Neuronal stem cell (in vitro differentiated cells): ENCODE measurements at regions not wholly inside any gene's neighbourhood (a gene's known extent, or its start where the extent isn't known, plus 50 kb on each side); places are given as distances from the start of the nearest gene placed in this dataset.

ENCODE experiments used
- DNase-seq: peaks from one replicate; pipeline ENCODE4 v3.0.0-alpha.2; 2013; ENCODE audit warnings: low spot score
- H2AFZ ChIP-seq: one replicate; pipeline ENCODE4 v1.6.1; 2013; ENCODE audit warnings: mild to moderate bottlenecking, low read length, inconsistent platforms
- H2AK5ac ChIP-seq: 2 replicates; pipeline ENCODE4 v1.6.1; 2013; ENCODE audit warnings: low read depth, mild to moderate bottlenecking, inconsistent platforms, low read length, moderate library complexity, mixed read lengths
- H2BK120ac ChIP-seq: 2 replicates; pipeline ENCODE4 v1.6.1; 2013; ENCODE audit warnings: low read depth, mild to moderate bottlenecking, inconsistent platforms, low read length, moderate library complexity, mixed read lengths
- H2BK12ac ChIP-seq: one replicate; pipeline ENCODE4 v1.6.1; 2013; ENCODE audit warnings: low read length, inconsistent platforms
- H2BK15ac ChIP-seq: 2 replicates; pipeline ENCODE4 v1.6.1; 2013; ENCODE audit warnings: mild to moderate bottlenecking, low read length, inconsistent platforms, mixed read lengths
- H2BK5ac ChIP-seq: one replicate; pipeline ENCODE4 v1.6.1; 2013; ENCODE audit warnings: inconsistent platforms, mild to moderate bottlenecking, low read length, moderate library complexity
- H3K14ac ChIP-seq: one replicate; pipeline ENCODE4 v1.6.1; 2013; ENCODE audit warnings: low read length, inconsistent platforms
- H3K18ac ChIP-seq: 2 replicates; pipeline ENCODE4 v1.6.1; 2013; ENCODE audit warnings: low read length, inconsistent platforms
- H3K23ac ChIP-seq: 2 replicates; pipeline ENCODE4 v1.6.1; 2013; ENCODE audit warnings: low read depth, mild to moderate bottlenecking, mixed read lengths, low read length, inconsistent platforms; ENCODE audit not compliant: poor library complexity
- H3K27ac ChIP-seq: replicated peaks from 3 replicates; pipeline ENCODE4 v1.5.1; 2013; ENCODE audit warnings: low read length, inconsistent platforms
- H3K27me3 ChIP-seq, 3 experiments: 2 replicates each; pipeline ENCODE4 v1.6.1; 2013; ENCODE audit warnings: low read length in 3 of 3, mild to moderate bottlenecking in 2 of 3, inconsistent platforms in 1 of 3, low read depth in 1 of 3, mixed read lengths in 1 of 3, moderate library complexity in 1 of 3; ENCODE audit not compliant: control insufficient read depth in 3 of 3, insufficient read depth in 3 of 3
- H3K36me3 ChIP-seq, 2 donors: replicated peaks in 1 of 2; 2 replicates each; pipeline ENCODE4 v1.6.1; 2013; ENCODE audit warnings: low read length in 2 of 2; ENCODE audit not compliant: control insufficient read depth in 2 of 2, insufficient read depth in 2 of 2
- H3K4ac ChIP-seq: 2 replicates; pipeline ENCODE4 v1.6.1; 2013; ENCODE audit warnings: inconsistent platforms, mild to moderate bottlenecking, low read length, moderate library complexity
- H3K4me1 ChIP-seq, 2 donors: 1 replicate in 1 of 2; 2 replicates in 1 of 2; pipeline ENCODE4 v1.6.1; 2013; ENCODE audit warnings: low read length in 2 of 2, low read depth in 1 of 2; ENCODE audit not compliant: control insufficient read depth in 2 of 2, insufficient read depth in 1 of 2
- H3K4me2 ChIP-seq: one replicate; pipeline ENCODE4 v1.6.1; 2013; ENCODE audit warnings: mild to moderate bottlenecking, low read length, inconsistent platforms; ENCODE audit not compliant: insufficient read depth, poor library complexity, severe bottlenecking
- H3K4me3 ChIP-seq, 2 donors: 2 replicates each; pipeline ENCODE4 v1.5.1; 2013; ENCODE audit warnings: low read length in 2 of 2, mild to moderate bottlenecking in 2 of 2, inconsistent platforms in 1 of 2, moderate library complexity in 1 of 2
- H3K79me1 ChIP-seq: one replicate; pipeline ENCODE4 v1.6.1; 2013; ENCODE audit warnings: low read depth, mild to moderate bottlenecking, inconsistent platforms, low read length, moderate library complexity
- H3K9ac ChIP-seq: one replicate; pipeline ENCODE4 v1.6.1; 2013; ENCODE audit warnings: mild to moderate bottlenecking, low read depth, low read length, inconsistent platforms; ENCODE audit not compliant: poor library complexity
- H3K9me3 ChIP-seq, 2 donors: replicated peaks in 1 of 2; 2 replicates each; pipeline versions ENCODE3 to v1.6.1; 2013; ENCODE audit warnings: low read length in 2 of 2, mild to moderate bottlenecking in 2 of 2, inconsistent platforms in 1 of 2, low read depth in 1 of 2, mixed read lengths in 1 of 2, moderate library complexity in 1 of 2; ENCODE audit not compliant: control insufficient read depth in 2 of 2, insufficient read depth in 1 of 2
- H4K8ac ChIP-seq: one replicate; pipeline ENCODE4 v1.6.1; 2013; ENCODE audit warnings: low read depth, mild to moderate bottlenecking, inconsistent platforms, low read length, moderate library complexity
- H4K91ac ChIP-seq: one replicate; pipeline ENCODE4 v1.6.1; 2013; ENCODE audit warnings: low read length, low read depth, mild to moderate bottlenecking, inconsistent platforms; ENCODE audit not compliant: poor library complexity
- WGBS, 2 donors: extraction: QIAGEN DNeasy Blood & Tissue Kit; methylation state at CpG; one replicate each; pipeline ENCODE4 v1.1.7; 2013; ENCODE audit warnings: missing lambda C conversion rate in 2 of 2, mixed read lengths in 1 of 2; ENCODE audit not compliant: insufficient read length in 2 of 2, insufficient replicate concordance in 1 of 2; ENCODE audit errors: extremely low coverage in 2 of 2; 5-methylcytosine and 5-hydroxymethylcytosine counted together

DNA sequence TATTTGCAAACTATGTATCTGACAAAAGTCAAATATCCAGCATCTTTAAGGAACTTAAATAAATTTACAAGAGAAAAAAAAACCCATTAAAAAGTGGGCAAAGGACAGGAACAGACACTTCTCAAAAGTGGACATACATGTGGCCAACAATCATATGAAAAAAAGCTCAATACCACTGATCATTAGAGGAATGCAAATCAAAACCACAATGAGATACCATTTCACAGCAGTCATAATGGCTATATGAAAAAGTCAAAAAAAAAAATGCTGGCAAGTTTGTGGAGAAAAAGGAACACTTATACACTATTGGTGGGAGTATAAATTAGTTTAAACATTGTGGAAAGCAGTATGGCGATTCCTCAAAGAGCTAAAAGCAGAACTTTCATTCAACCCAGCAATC lies 130.3 kb upstream of the LHCGR start:
- H2AK5ac ChIP-seq, result no peak overlapping the region
- H2BK15ac ChIP-seq, result no peak overlapping the region
- no peak overlapping the region for H2BK12ac ChIP-seq
- H3K14ac ChIP-seq, result no peak overlapping the region
- no peak overlapping the region for H3K4ac ChIP-seq
- no peaks in the 10 kb centered on the region for H3K36me3 ChIP-seq
- H2BK5ac ChIP-seq, result no peak overlapping the region
- no peak overlapping the region for H2AFZ ChIP-seq
- H3K18ac ChIP-seq, result no peak overlapping the region
- H3K9ac ChIP-seq, result no peak overlapping the region
- H3K79me1 ChIP-seq, result no peaks in the 10 kb centered on the region
- no peak overlapping the region for H4K8ac ChIP-seq
- no peaks in the 10 kb centered on the region for H3K27me3 ChIP-seq
- H3K4me2 ChIP-seq, result no peak overlapping the region
- no peaks in the 10 kb centered on the region for H3K4me1 ChIP-seq
- H4K91ac ChIP-seq, result no peak overlapping the region
- H3K23ac ChIP-seq, result no peak overlapping the region
- WGBS, 2 donors, result no CpG with 5 or more reads among the region's 1 CpG
- no peak overlapping the region for H2BK120ac ChIP-seq
- DNase-seq, result no peak
- H3K9me3 ChIP-seq, result peaks cover 0 to 3% of the 10 kb centered on the region in 2 donors
- H3K4me3 ChIP-seq, result no peak overlapping the region
- no peak overlapping the region for H3K27ac ChIP-seq

DNA sequence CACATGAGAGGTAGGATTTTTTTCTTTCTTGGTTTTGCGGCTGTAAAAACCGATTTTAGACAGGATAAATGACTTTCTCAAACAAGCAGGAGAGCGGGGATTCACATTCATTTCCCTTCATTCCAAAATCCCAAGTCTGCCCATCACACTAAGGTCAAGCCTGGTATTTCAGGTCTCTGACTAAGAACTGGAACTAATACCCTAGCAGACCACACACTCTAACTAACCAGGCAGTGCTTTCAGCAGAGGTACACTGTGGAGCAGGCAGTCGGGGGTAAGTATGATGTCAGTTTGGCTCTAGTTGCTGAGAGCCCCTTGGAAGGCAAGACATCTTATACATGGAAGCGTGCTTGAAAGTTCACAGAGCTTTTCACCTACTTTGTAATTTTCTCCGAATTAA lies 128.1 kb upstream of the LHCGR start:
- Histone ChIP-seq H3K36me3 (no peaks in the 10 kb centered on the region), H2BK12ac (no peak overlapping the region), H2BK120ac (no peak overlapping the region), H3K27me3 (no peaks in the 10 kb centered on the region), H3K4me3 (no peak overlapping the region), H3K9me3 (peaks cover 0 to 3% of the 10 kb centered on the region in 2 donors), H3K14ac (no peak overlapping the region), H3K79me1 (no peaks in the 10 kb centered on the region), H3K23ac (no peak overlapping the region), H2BK5ac (no peak overlapping the region), H3K9ac (no peak overlapping the region), H2BK15ac (no peak overlapping the region), H4K91ac (no peak overlapping the region), H3K4me2 (no peak overlapping the region), H2AFZ (no peak overlapping the region), H4K8ac (no peak overlapping the region), H3K27ac (no peak overlapping the region), H2AK5ac (no peak overlapping the region), H3K4me1 (no peaks in the 10 kb centered on the region), H3K18ac (no peak overlapping the region), H3K4ac (no peak overlapping the region)
- DNase-seq, result no peak
- WGBS, 2 donors, result no CpG with 5 or more reads among the region's 6 CpGs

DNA sequence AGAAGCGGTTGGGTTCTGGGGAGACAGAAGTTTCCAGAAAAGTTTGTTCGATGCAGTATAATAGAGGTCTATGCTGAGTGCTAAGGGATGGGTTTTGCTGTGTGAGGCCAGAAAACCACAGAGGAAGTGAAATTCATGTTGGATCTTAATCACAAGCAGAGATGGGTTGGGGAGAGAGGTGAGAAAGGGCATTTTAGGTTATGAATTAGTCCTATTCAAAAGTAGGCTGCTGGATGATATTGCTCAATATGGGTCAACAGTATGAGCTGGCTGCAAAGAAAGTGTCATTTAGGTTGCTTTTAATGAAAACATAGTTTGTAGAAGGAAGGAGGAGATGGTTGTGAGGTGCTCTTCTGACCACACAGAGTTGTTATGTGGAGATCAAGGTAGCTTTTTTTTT lies 118.8 kb upstream of the LHCGR start:
- no peak overlapping the region for H3K14ac ChIP-seq
- no peak overlapping the region for H2AK5ac ChIP-seq
- no peak overlapping the region for H2BK15ac ChIP-seq
- no peak overlapping the region for H2BK5ac ChIP-seq
- no peak overlapping the region for H3K4ac ChIP-seq
- no peaks in the 10 kb centered on the region for H3K79me1 ChIP-seq
- H2BK12ac ChIP-seq, result no peak overlapping the region
- no CpG with 5 or more reads among the region's 2 CpGs for WGBS, 2 donors
- DNase-seq, result no peak
- no peak overlapping the region for H3K4me2 ChIP-seq
- H2BK120ac ChIP-seq, result no peak overlapping the region
- no peak overlapping the region for H4K91ac ChIP-seq
- H3K9me3 ChIP-seq, result no peaks in the 10 kb centered on the region
- H3K23ac ChIP-seq, result no peak overlapping the region
- no peak overlapping the region for H3K4me3 ChIP-seq
- no peak overlapping the region for H3K9ac ChIP-seq
- H4K8ac ChIP-seq, result no peak overlapping the region
- H3K18ac ChIP-seq, result no peak overlapping the region
- no peaks in the 10 kb centered on the region for H3K36me3 ChIP-seq
- peaks cover 0 to 4% (median 0%) of the 10 kb centered on the region in 3 experiments for H3K27me3 ChIP-seq
- no peak overlapping the region for H2AFZ ChIP-seq
- peaks cover 0 to 10% of the 10 kb centered on the region in 2 donors for H3K4me1 ChIP-seq
- H3K27ac ChIP-seq, result no peak overlapping the region

DNA sequence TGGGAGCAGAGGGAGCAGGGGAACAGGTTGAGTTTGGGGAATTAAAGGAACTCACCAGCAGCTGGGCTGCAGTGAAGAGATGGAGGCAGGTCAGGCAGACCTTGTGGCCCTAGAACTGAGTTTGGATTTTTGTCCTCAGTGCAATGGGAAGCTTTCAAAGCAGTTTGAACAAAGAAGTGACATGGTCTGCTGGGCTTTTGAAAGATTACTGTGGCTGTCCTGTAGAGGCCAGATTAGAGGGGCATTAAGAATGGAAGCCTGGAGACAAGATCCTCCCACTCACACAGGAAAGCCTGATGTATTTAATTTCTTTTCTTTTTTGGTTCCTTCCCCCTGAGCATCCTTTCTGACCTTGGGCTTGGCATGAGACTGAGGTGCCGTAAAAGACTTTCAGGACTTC lies 118.1 kb upstream of the LHCGR start:
- Histone ChIP-seq H3K36me3 (no peaks in the 10 kb centered on the region), H4K8ac (no peak overlapping the region), H3K27me3 (peaks cover 0 to 4% (median 0%) of the 10 kb centered on the region in 3 experiments), H3K4me2 (no peak overlapping the region), H3K79me1 (no peaks in the 10 kb centered on the region), H3K4me3 (no peak overlapping the region), H2BK120ac (no peak overlapping the region), H3K27ac (no peak overlapping the region), H3K14ac (no peak overlapping the region), H4K91ac (no peak overlapping the region), H3K4me1 (peaks cover 0 to 10% of the 10 kb centered on the region in 2 donors), H2BK5ac (no peak overlapping the region), H3K23ac (no peak overlapping the region), H2AFZ (no peak overlapping the region), H2BK15ac (no peak overlapping the region), H3K9me3 (no peaks in the 10 kb centered on the region), H2BK12ac (no peak overlapping the region), H3K4ac (no peak overlapping the region), H2AK5ac (no peak overlapping the region), H3K9ac (no peak overlapping the region), H3K18ac (no peak overlapping the region)
- DNase-seq, result peak; percentile 17
- no CpG with 5 or more reads among the region's 1 CpG for WGBS, 2 donors
